H1 (cell line): ENCODE measurements at regions not wholly inside any gene's neighbourhood (a gene's known extent, or its start where the extent isn't known, plus 50 kb on each side); places are given as distances from the start of the nearest gene placed in this dataset.

Source experiments
- CTCF ChIA-PET: fragments of 300-600 bp; sonication (Branson Sonifier 250); formaldehyde crosslinking; loops from one replicate; lab custom pipeline; 2021; ENCODE audit not compliant: partially characterized antibody; lab: Charles Lee
- POLR2A ChIA-PET: fragments of 300-600 bp; sonication (Branson Sonifier 250); formaldehyde crosslinking; loops from one replicate; lab custom pipeline; 2021; ENCODE audit warnings: inconsistent platforms; ENCODE audit not compliant: partially characterized antibody; lab: Charles Lee
- DNase-seq, 2 experiments: peaks; one replicate each; pipeline versions ENCODE4 v3.0.0 to v3.0.0-alpha.2; 2010 to 2022; ENCODE audit warnings: low spot score in 2 of 2, low read depth in 1 of 2, mixed read lengths in 1 of 2
- FAIRE-seq: peaks from 2 replicates; lab custom pipeline; 2011; peaks lifted over from hg19 to GRCh38; lab: Jason Lieb, UNC
- H2AFZ ChIP-seq: 2 replicates; pipeline ENCODE4 v1.8.1; 2012; ENCODE audit warnings: low read length, inconsistent platforms
- H2AK5ac ChIP-seq: 2 replicates; pipeline ENCODE4 v1.6.1; 2013; ENCODE audit warnings: low read depth, low read length
- H2BK120ac ChIP-seq: replicated peaks from 2 replicates; pipeline ENCODE3; 2013; ENCODE audit warnings: low read depth, low read length, inconsistent platforms
- H2BK12ac ChIP-seq: 2 replicates; pipeline ENCODE4 v1.6.1; 2013; ENCODE audit warnings: low read depth, low read length
- H2BK15ac ChIP-seq: 2 replicates; pipeline ENCODE4 v1.6.1; 2013; ENCODE audit warnings: low read length
- H2BK20ac ChIP-seq: 2 replicates; pipeline ENCODE4 v1.6.1; 2013; ENCODE audit warnings: low read length
- H2BK5ac ChIP-seq: 2 replicates; pipeline ENCODE4 v1.6.1; 2013; ENCODE audit warnings: low read depth, low read length
- H3K14ac ChIP-seq: 2 replicates; pipeline ENCODE4 v1.6.1; 2013; ENCODE audit warnings: inconsistent platforms; ENCODE audit not compliant: insufficient read length
- H3K18ac ChIP-seq: 2 replicates; pipeline ENCODE4 v1.6.1; 2013; ENCODE audit warnings: low read length; ENCODE audit errors: extremely low read depth
- H3K23ac ChIP-seq: 2 replicates; pipeline ENCODE4 v1.6.1; 2013; ENCODE audit warnings: inconsistent platforms; ENCODE audit not compliant: insufficient read length
- H3K23me2 ChIP-seq: 2 replicates; pipeline ENCODE4 v1.6.1; 2013; ENCODE audit warnings: low read depth, low read length
- H3K27ac ChIP-seq: 2 replicates; pipeline ENCODE4 v1.6.1; 2011; ENCODE audit warnings: low read depth, low read length, inconsistent platforms
- H3K27me3 ChIP-seq, 4 experiments: replicated peaks in 1 of 4; 1 replicate in 1 of 4; 2 replicates in 3 of 4; pipeline versions ENCODE4 v1.6.1 to v1.8.1; 2011 to 2013; ENCODE audit warnings: low read length in 3 of 4, mild to moderate bottlenecking in 3 of 4, inconsistent platforms in 2 of 4, mixed read lengths in 2 of 4, moderate library complexity in 1 of 4; ENCODE audit not compliant: control insufficient read depth in 3 of 4, insufficient read depth in 3 of 4; ENCODE audit errors: extremely low read depth in 1 of 4
- H3K36me3 ChIP-seq, 4 experiments: 2 replicates each; pipeline versions ENCODE4 v1.6.1 to v1.8.1; 2011 to 2013; ENCODE audit warnings: mild to moderate bottlenecking in 4 of 4, low read length in 3 of 4, moderate library complexity in 2 of 4, control low read depth in 1 of 4, inconsistent platforms in 1 of 4; ENCODE audit not compliant: insufficient read depth in 4 of 4, control insufficient read depth in 2 of 4
- H3K4ac ChIP-seq: replicated peaks from 2 replicates; pipeline ENCODE3; 2013; ENCODE audit warnings: low read length, low read depth, mixed read lengths, inconsistent platforms; ENCODE audit not compliant: insufficient read length
- H3K4me1 ChIP-seq, 4 experiments: replicated peaks in 1 of 4; 1 replicate in 1 of 4; 2 replicates in 3 of 4; pipeline versions ENCODE4 v1.6.1 to v1.8.1; 2011 to 2013; ENCODE audit warnings: low read length in 3 of 4, inconsistent platforms in 2 of 4, mixed read lengths in 1 of 4; ENCODE audit not compliant: insufficient read depth in 4 of 4, control insufficient read depth in 3 of 4
- H3K4me2 ChIP-seq, 2 experiments: 2 replicates each; pipeline versions ENCODE4 v1.6.1 to v1.8.1; 2011 to 2013; ENCODE audit warnings: low read depth in 2 of 2, low read length in 2 of 2, control low read depth in 1 of 2, inconsistent platforms in 1 of 2, mild to moderate bottlenecking in 1 of 2; ENCODE audit not compliant: insufficient read depth in 1 of 2
- H3K4me3 ChIP-seq, 4 experiments: fragments of 200-600, 300-600 bp in 1 of 4; sonication (generic), shearing (Covaris generic), sonication (Bioruptor Twin) in 1 of 4; 2 replicates each; pipeline versions ENCODE4 v1.5.1 to v1.8.1; 2011 to 2016; ENCODE audit warnings: low read length in 4 of 4, low read depth in 3 of 4, control low read depth in 2 of 4, inconsistent platforms in 2 of 4, mild to moderate bottlenecking in 2 of 4, mixed read lengths in 1 of 4, moderate library complexity in 1 of 4; ENCODE audit not compliant: insufficient read depth in 2 of 4; ENCODE audit errors: extremely low read depth in 1 of 4
- H3K56ac ChIP-seq: replicated peaks from 2 replicates; pipeline ENCODE3; 2013; ENCODE audit warnings: low read depth, mild to moderate bottlenecking, mixed read lengths, low read length, inconsistent platforms; ENCODE audit not compliant: insufficient read length
- H3K79me1 ChIP-seq: 2 replicates; pipeline ENCODE4 v1.6.1; 2013; ENCODE audit warnings: low read depth, low read length, control low read depth
- H3K79me2 ChIP-seq, 2 experiments: 2 replicates each; pipeline versions ENCODE4 v1.6.1 to v1.8.1; 2012 to 2013; ENCODE audit warnings: low read length in 2 of 2, mild to moderate bottlenecking in 2 of 2, inconsistent platforms in 1 of 2; ENCODE audit not compliant: insufficient read depth in 2 of 2, control insufficient read depth in 1 of 2
- H3K9ac ChIP-seq, 4 experiments: replicated peaks in 1 of 4; 1 replicate in 1 of 4; 2 replicates in 3 of 4; pipeline versions ENCODE4 v1.6.1 to v1.8.1; 2011 to 2013; ENCODE audit warnings: low read depth in 3 of 4, low read length in 3 of 4, control low read depth in 2 of 4, mild to moderate bottlenecking in 2 of 4, moderate library complexity in 2 of 4, inconsistent platforms in 1 of 4; ENCODE audit errors: extremely low read depth in 1 of 4
- H3K9me3 ChIP-seq, 2 experiments: 2 replicates each; pipeline versions ENCODE4 v1.6.1 to v1.8.1; 2012 to 2013; ENCODE audit warnings: mild to moderate bottlenecking in 2 of 2, moderate library complexity in 2 of 2, control low read depth in 1 of 2, inconsistent platforms in 1 of 2, low read depth in 1 of 2, low read length in 1 of 2, mixed read lengths in 1 of 2; ENCODE audit not compliant: insufficient read depth in 2 of 2
- H4K20me1 ChIP-seq, 2 experiments: replicated peaks in 1 of 2; 2 replicates each; pipeline versions ENCODE3 to v1.8.1; 2011 to 2013; ENCODE audit warnings: inconsistent platforms in 2 of 2, low read length in 2 of 2, mild to moderate bottlenecking in 1 of 2; ENCODE audit not compliant: insufficient read depth in 2 of 2, control insufficient read depth in 1 of 2
- H4K5ac ChIP-seq: 2 replicates; pipeline ENCODE4 v1.6.1; 2013; ENCODE audit warnings: low read length, low read depth, mixed read lengths, inconsistent platforms; ENCODE audit not compliant: insufficient read length
- H4K8ac ChIP-seq: 2 replicates; pipeline ENCODE4 v1.8.0; 2013; ENCODE audit warnings: mild to moderate bottlenecking, moderate library complexity, low read length, inconsistent platforms; ENCODE audit not compliant: insufficient read depth; ENCODE audit errors: extremely low read depth
- H4K91ac ChIP-seq: replicated peaks from 2 replicates; pipeline ENCODE3; 2013; ENCODE audit warnings: low read length, mixed read lengths, inconsistent platforms; ENCODE audit not compliant: insufficient read length
- CEBPB ChIP-seq: IDR thresholded peaks from 2 replicates; pipeline ENCODE4 v1.6.1; 2012; ENCODE audit warnings: low read depth, low read length
- CREB1 ChIP-seq: IDR thresholded peaks from 2 replicates; pipeline ENCODE4 v1.6.1; 2012; ENCODE audit warnings: inconsistent platforms
- KDM1A ChIP-seq: fragments of 200-600, 300-600 bp; sonication (generic); IDR thresholded peaks from 2 replicates; pipeline ENCODE4 v1.7.1; 2016; ENCODE audit warnings: mild to moderate bottlenecking, low read length, borderline replicate concordance
- KDM4A ChIP-seq: IDR thresholded peaks from one replicate; pipeline ENCODE4 v1.7.1; 2012; ENCODE audit warnings: low read depth, mild to moderate bottlenecking, moderate library complexity, low read length, inconsistent platforms; ENCODE audit not compliant: severe bottlenecking
- MAFK ChIP-seq: IDR thresholded peaks from 2 replicates; pipeline ENCODE4 v1.6.1; 2012; ENCODE audit warnings: low read depth, mild to moderate bottlenecking, improper control_type of control experiment, low read length
- POU5F1 ChIP-seq: IDR thresholded peaks from 2 replicates; pipeline ENCODE4 v1.6.1; 2011; ENCODE audit warnings: low read depth, mild to moderate bottlenecking, low read length, moderate library complexity
- SIN3A ChIP-seq, 2 experiments: IDR thresholded peaks in 1 of 2; conservative IDR thresholded peaks in 1 of 2; 2 replicates each; pipeline ENCODE4 v1.6.1; 2011 to 2012; ENCODE audit warnings: low read length in 2 of 2, improper control_type of control experiment in 1 of 2, low read depth in 1 of 2, mild to moderate bottlenecking in 1 of 2
- SP2 ChIP-seq: IDR thresholded peaks from 2 replicates; pipeline ENCODE4 v1.6.1; 2012; ENCODE audit warnings: mild to moderate bottlenecking, low read length, inconsistent platforms
- SUZ12 ChIP-seq: fragments of 200-600 bp; sonication (generic); IDR thresholded peaks from 2 replicates; pipeline ENCODE4 v1.6.1; 2012; ENCODE audit warnings: mild to moderate bottlenecking, inconsistent platforms, low read length, moderate library complexity, mixed read lengths
- TAF7 ChIP-seq: optimal IDR thresholded peaks from 2 replicates; pipeline ENCODE3; 2011; ENCODE audit warnings: low read depth, mild to moderate bottlenecking, inconsistent platforms, low read length, moderate library complexity, borderline replicate concordance
- TBP ChIP-seq: IDR thresholded peaks from 2 replicates; pipeline ENCODE4 v1.6.1; 2011; ENCODE audit warnings: low read depth, low read length, improper control_type of control experiment
- WGBS, 2 experiments: shearing (Covaris generic) in 1 of 2; methylation state at CpG; one replicate each; pipeline versions ENCODE4 v1.1.6 to v1.1.7; 2013 to 2015; ENCODE audit warnings: low lambda C conversion rate in 2 of 2, mixed read lengths in 2 of 2, inconsistent platforms in 1 of 2, low coverage in 1 of 2, missing lambda C conversion rate in 1 of 2; ENCODE audit not compliant: insufficient replicate concordance in 2 of 2, insufficient coverage in 1 of 2, insufficient read length in 1 of 2; ENCODE audit errors: extremely low coverage in 1 of 2, missing lambda C conversion rate in 1 of 2; 5-methylcytosine and 5-hydroxymethylcytosine counted together

- DNase-seq, result no peak
Observed at GRCh38 chr11:15434529-15434928, 319.8 kb downstream of the INSC start.

More at GRCh38 chr11:15434529-15434928, 319.8 kb downstream of the INSC start:
- no peak overlapping the region for H2BK20ac ChIP-seq
- H3K23ac ChIP-seq, result no peak overlapping the region
- H3K27me3 ChIP-seq, result no peaks in the 10 kb centered on the region
- CTCF ChIA-PET, result no interaction called here
- no peaks in the 10 kb centered on the region for H4K20me1 ChIP-seq
- no peak overlapping the region for H3K4me3 ChIP-seq
- TF ChIP-seq KDM4A (no peak), KDM1A (no peak), SIN3A (conservative IDR thresholded peaks at IDR 0.05 in 1 of 2, IDR thresholded peaks at IDR 0.05 in 1 of 2; ENCODE audit: low read depth in 1 of 2, low read length in 2 of 2) (no peak), SP2 (no peak), CEBPB (no peak), SUZ12 (no peak), TAF7 (no peak), CREB1 (no peak), MAFK (no peak), TBP (no peak), POU5F1 (no peak)
- no peaks in the 10 kb centered on the region for H3K4me1 ChIP-seq
- H3K9me3 ChIP-seq, result no peaks in the 10 kb centered on the region
- no peak overlapping the region for H3K9ac ChIP-seq
- POLR2A ChIA-PET, result no interaction called here
- H3K18ac ChIP-seq, result no peak overlapping the region
- no peak overlapping the region for H2BK5ac ChIP-seq
- no peak overlapping the region for H3K56ac ChIP-seq
- H4K91ac ChIP-seq, result no peak overlapping the region
- no peak overlapping the region for H4K5ac ChIP-seq
- FAIRE-seq, result no peak
- no peak overlapping the region for H3K4me2 ChIP-seq
- H3K27ac ChIP-seq, result no peak overlapping the region
- H2AK5ac ChIP-seq, result no peak overlapping the region
- no peak overlapping the region for H3K14ac ChIP-seq
- no peaks in the 10 kb centered on the region for H3K23me2 ChIP-seq
- no peak overlapping the region for H2AFZ ChIP-seq
- no peak overlapping the region for H2BK120ac ChIP-seq
- no peak overlapping the region for H3K4ac ChIP-seq
- no peak overlapping the region for H2BK12ac ChIP-seq
- no peaks in the 10 kb centered on the region for H3K79me1 ChIP-seq
- H2BK15ac ChIP-seq, result no peak overlapping the region
- no peaks in the 10 kb centered on the region for H3K36me3 ChIP-seq
- no peak overlapping the region for H4K8ac ChIP-seq
- H3K79me2 ChIP-seq, result no peaks in the 10 kb centered on the region
- 70% methylated on average over 3 of the region's 3 CpGs; no CpG with 5 or more reads in 1 of the 2 experiments for WGBS, 2 experiments
